ENCODE measurements at regions not wholly inside any gene's neighbourhood (a gene's known extent, or its start where the extent isn't known, plus 50 kb on each side); places are given as distances from the start of the nearest gene placed in this dataset.
"Not testable (repeated sequence)": the region's sequence is repeated elsewhere in the genome, so short reads cannot be mapped to it uniquely, and the experiment has no call there.

GRCh38 chr11:127864861-127865260 lies 722.5 kb downstream of the ETS1 start:
- DNase-seq (ENCODE audit: low read depth): no peak

GRCh38 chr11:127862406-127862805 lies 725.0 kb downstream of the ETS1 start:
- DNase-seq (ENCODE audit: low read depth): peak; percentile 32

GRCh38 chr11:127859941-127860354 lies 727.4 kb downstream of the ETS1 start:
- DNase-seq (ENCODE audit: low read depth): no peak

- DNase-seq (ENCODE audit: low read depth): no peak
Measured at GRCh38 chr11:127844876-127845275, 742.5 kb downstream of the ETS1 start.

GRCh38 chr11:127843483-127844396 lies 743.6 kb downstream of the ETS1 start:
- DNase-seq (ENCODE audit: low read depth): peak; percentile 20

GRCh38 chr11:127825183-127825582 lies 762.2 kb downstream of the ETS1 start:
- no peak for DNase-seq (ENCODE audit: low read depth)

- DNase-seq (ENCODE audit: low read depth): no peak
Measured at GRCh38 chr11:127818625-127819024, 768.7 kb downstream of the ETS1 start.

GRCh38 chr11:127816962-127817361 lies 770.4 kb downstream of the ETS1 start:
- no peak for DNase-seq (ENCODE audit: low read depth)

- DNase-seq (ENCODE audit: low read depth): no peak
Measured at GRCh38 chr11:127815331-127815730, 772.0 kb downstream of the ETS1 start.

- DNase-seq (ENCODE audit: low read depth): no peak
Measured at GRCh38 chr11:127806501-127806900, 780.9 kb downstream of the ETS1 start.

- no peak for DNase-seq (ENCODE audit: low read depth)
Measured at GRCh38 chr11:127805771-127806170, 781.6 kb downstream of the ETS1 start.

- DNase-seq (ENCODE audit: low read depth): no peak
Measured at GRCh38 chr11:127804747-127805400, 782.5 kb downstream of the ETS1 start.

GRCh38 chr11:127803755-127804154 lies 783.6 kb downstream of the ETS1 start:
- DNase-seq (ENCODE audit: low read depth): no peak

- no peak for DNase-seq (ENCODE audit: low read depth)
Measured at GRCh38 chr11:127800989-127801688, 786.2 kb downstream of the ETS1 start.

- DNase-seq (ENCODE audit: low read depth): no peak
Measured at GRCh38 chr11:127795326-127795725, 792.0 kb downstream of the ETS1 start.

- DNase-seq (ENCODE audit: low read depth): no peak
Measured at GRCh38 chr11:127791844-127792243, 791.3 kb upstream of the KIRREL3 start.

- DNase-seq (ENCODE audit: low read depth): no peak
Measured at GRCh38 chr11:127790592-127790991, 790.0 kb upstream of the KIRREL3 start.

- DNase-seq (ENCODE audit: low read depth): no peak
Measured at GRCh38 chr11:127789927-127790326, 789.4 kb upstream of the KIRREL3 start.

- DNase-seq (ENCODE audit: low read depth): not testable (repeated sequence)
Measured at GRCh38 chr11:127772938-127773337, 772.4 kb upstream of the KIRREL3 start.

- DNase-seq (ENCODE audit: low read depth): not testable (repeated sequence)
Measured at GRCh38 chr11:127768931-127769330, 768.4 kb upstream of the KIRREL3 start.

- DNase-seq (ENCODE audit: low read depth): no peak
Measured at GRCh38 chr11:127766734-127767133, 766.2 kb upstream of the KIRREL3 start.

- DNase-seq (ENCODE audit: low read depth): no peak
Measured at GRCh38 chr11:127738771-127739286, 738.3 kb upstream of the KIRREL3 start.

Measured in HS-5 (cell line).